PFSK-1 (cell line): ENCODE measurements at regions not wholly inside any gene's neighbourhood (a gene's known extent, or its start where the extent isn't known, plus 50 kb on each side); places are given as distances from the start of the nearest gene placed in this dataset.

Source experiments
- FOXP2 ChIP-seq: optimal IDR thresholded peaks from 2 replicates; pipeline ENCODE3; 2011; ENCODE audit warnings: borderline replicate concordance, control low read depth, inconsistent platforms; ENCODE audit not compliant: insufficient read depth; ENCODE audit errors: extremely low read length, extremely low read depth
- POLR2AphosphoS5 ChIP-seq: IDR thresholded peaks from 2 replicates; pipeline ENCODE4 v1.6.1; 2012; ENCODE audit warnings: low read depth, mild to moderate bottlenecking, control low read depth, low read length, moderate library complexity
- REST ChIP-seq, 2 experiments: IDR thresholded peaks; 2 replicates each; pipeline versions ENCODE4 v1.6.1 to v1.8.0; 2011 to 2012; ENCODE audit warnings: low read depth in 2 of 2, low read length in 2 of 2, control low read depth in 1 of 2, inconsistent platforms in 1 of 2, mild to moderate bottlenecking in 1 of 2, moderate library complexity in 1 of 2; ENCODE audit not compliant: insufficient read depth in 1 of 2
- SIN3A ChIP-seq: IDR thresholded peaks from 2 replicates; pipeline ENCODE4 v1.6.1; 2012; ENCODE audit warnings: mild to moderate bottlenecking, low read length, moderate library complexity, borderline replicate concordance; ENCODE audit not compliant: insufficient read depth
- TAF1 ChIP-seq: IDR thresholded peaks from 2 replicates; pipeline ENCODE4 v1.6.1; 2012; ENCODE audit warnings: low read length, control low read depth, borderline replicate concordance; ENCODE audit not compliant: insufficient read depth

- TF ChIP-seq TAF1: no peak
- TF ChIP-seq FOXP2: no peak
- TF ChIP-seq REST (IDR thresholded peaks at IDR 0.05; ENCODE audit: insufficient read depth in 1 of 2, low read depth in 2 of 2, low read length in 2 of 2): no peak
- TF ChIP-seq SIN3A: no peak
- no peak for TF ChIP-seq POLR2AphosphoS5
Measured at GRCh38 chr5:96336351-96336985, 96.6 kb downstream of the PCSK1 start.
